CD4-positive, CD25-positive, alpha-beta regulatory T cell (primary cell): ENCODE measurements at regions not wholly inside any gene's neighbourhood (a gene's known extent, or its start where the extent isn't known, plus 50 kb on each side); places are given as distances from the start of the nearest gene placed in this dataset.

Source experiments
- ATAC-seq, 2 donors: fragments of 150-1000 bp; cut with Tn5 transposase; one replicate each; pipeline ENCODE4 v1.10.0; 2021; ENCODE audit warnings: low read depth in 2 of 2, moderate number of reproducible peaks in 2 of 2, moderate library complexity in 1 of 2
- DNase-seq, 3 donors: peaks; one replicate each; pipeline versions ENCODE4 v3.0.0 to v3.0.0-alpha.2; 2012 to 2022; ENCODE audit warnings: mixed read lengths in 1 of 3
- H3K27ac ChIP-seq: one replicate; pipeline ENCODE4 v1.7.0; 2013; ENCODE audit warnings: mild to moderate bottlenecking, low read length; ENCODE audit not compliant: insufficient read depth, poor library complexity, severe bottlenecking
- H3K27me3 ChIP-seq: one replicate; pipeline ENCODE4 v1.7.0; 2013; ENCODE audit warnings: low read length; ENCODE audit not compliant: control insufficient read depth, insufficient read depth
- H3K36me3 ChIP-seq: one replicate; pipeline ENCODE4 v1.7.0; 2013; ENCODE audit warnings: mild to moderate bottlenecking, low read length, moderate library complexity; ENCODE audit not compliant: control insufficient read depth, insufficient read depth
- H3K4me1 ChIP-seq: 2 replicates; pipeline ENCODE4 v1.7.0; 2013; ENCODE audit warnings: mild to moderate bottlenecking, low read length; ENCODE audit not compliant: insufficient read depth, control insufficient read depth, poor library complexity, severe bottlenecking
- H3K4me3 ChIP-seq: one replicate; pipeline ENCODE4 v1.7.0; 2013; ENCODE audit warnings: low read depth, mild to moderate bottlenecking, low read length, moderate library complexity
- H3K9me3 ChIP-seq, 2 experiments: 1 replicate in 1 of 2; 2 replicates in 1 of 2; pipeline ENCODE4 v1.7.0; 2013; ENCODE audit warnings: low read length in 2 of 2, mild to moderate bottlenecking in 1 of 2, moderate library complexity in 1 of 2; ENCODE audit not compliant: control insufficient read depth in 2 of 2
- H3K27ac Mint-ChIP-seq, 3 donors: one replicate each; pipeline ENCODE4 v1.8.0; 2020 to 2022; ENCODE audit warnings: mild to moderate bottlenecking in 3 of 3, mixed read lengths in 3 of 3, moderate library complexity in 2 of 3
- H3K27me3 Mint-ChIP-seq: one replicate; pipeline ENCODE4 v1.8.0; 2022; ENCODE audit warnings: mild to moderate bottlenecking, mixed read lengths
- H3K36me3 Mint-ChIP-seq: one replicate; pipeline ENCODE4 v1.8.0; 2020; ENCODE audit warnings: mixed read lengths
- H3K4me1 Mint-ChIP-seq, 4 donors: one replicate each; pipeline ENCODE4 v1.8.0; 2020 to 2022; ENCODE audit warnings: mixed read lengths in 4 of 4, mild to moderate bottlenecking in 1 of 4
- H3K4me3 Mint-ChIP-seq, 4 donors: one replicate each; pipeline ENCODE4 v1.8.0; 2020 to 2022; ENCODE audit warnings: mild to moderate bottlenecking in 4 of 4, mixed read lengths in 4 of 4, moderate library complexity in 3 of 4
- H3K9me3 Mint-ChIP-seq, 7 donors: one replicate each; pipeline ENCODE4 v1.8.0; 2020 to 2022; ENCODE audit warnings: mixed read lengths in 7 of 7, mild to moderate bottlenecking in 3 of 7, moderate library complexity in 2 of 7

GRCh38 chr7:130904792-130905191 is 170.8 kb upstream of the KLF14 start:
- H3K36me3 ChIP-seq: peaks cover 66% of the 10 kb centered on the region
- no peak for ATAC-seq
- peaks cover 26 to 85% (median 72%) of the 10 kb centered on the region in 4 donors for H3K4me1 Mint-ChIP-seq
- no peaks in the 10 kb centered on the region for H3K9me3 ChIP-seq
- peaks cover 77% of the 10 kb centered on the region for H3K4me1 ChIP-seq
- H3K4me3 Mint-ChIP-seq: peak overlapping the region in 3 of 4 donors; percentile 58 to 64 (median 63)
- H3K27ac Mint-ChIP-seq: peak overlapping the region; percentile 45 to 92 (median 92)
- peak overlapping the region; percentile 55 for H3K27ac ChIP-seq
- no peaks in the 10 kb centered on the region for H3K9me3 Mint-ChIP-seq
- peaks cover 4% of the 10 kb centered on the region for H3K27me3 Mint-ChIP-seq
- peak overlapping the region; percentile 2 for H3K4me3 ChIP-seq
- no peaks in the 10 kb centered on the region for H3K27me3 ChIP-seq
- no peak for DNase-seq
- peaks cover 37% of the 10 kb centered on the region for H3K36me3 Mint-ChIP-seq

- no peaks in the 10 kb centered on the region for H3K27me3 ChIP-seq
- DNase-seq: no peak
- Mint-ChIP-seq H3K36me3 (peaks cover 43% of the 10 kb centered on the region), H3K4me3 (peak overlapping the region in 2 of 4 donors; percentile 10 to 15), H3K4me1 (peaks cover 42 to 85% (median 74%) of the 10 kb centered on the region in 4 donors), H3K27me3 (peaks cover 8% of the 10 kb centered on the region), H3K27ac (no peak overlapping the region), H3K9me3 (no peaks in the 10 kb centered on the region)
- no peaks in the 10 kb centered on the region for H3K9me3 ChIP-seq
- peaks cover 57% of the 10 kb centered on the region for H3K36me3 ChIP-seq
- no peak overlapping the region for H3K4me3 ChIP-seq
- no peak overlapping the region for H3K27ac ChIP-seq
- H3K4me1 ChIP-seq: peaks cover 78% of the 10 kb centered on the region
- no peak for ATAC-seq
Observed at GRCh38 chr7:130906575-130906974, 172.6 kb upstream of the KLF14 start.

- no peaks in the 10 kb centered on the region for H3K27me3 ChIP-seq
- DNase-seq (no peak), ATAC-seq (no peak)
- peaks cover 46 to 86% (median 75%) of the 10 kb centered on the region in 4 donors for H3K4me1 Mint-ChIP-seq
- H3K27me3 Mint-ChIP-seq: peaks cover 8% of the 10 kb centered on the region
- peaks cover 78% of the 10 kb centered on the region for H3K4me1 ChIP-seq
- peaks cover 38% of the 10 kb centered on the region for H3K36me3 Mint-ChIP-seq
- H3K27ac Mint-ChIP-seq: peak overlapping the region; percentile 37 to 76 (median 68)
- H3K36me3 ChIP-seq: peaks cover 49% of the 10 kb centered on the region
- H3K4me3 Mint-ChIP-seq: peak overlapping the region in 1 of 4 donors; percentile 7
- H3K4me3 ChIP-seq: no peak overlapping the region
- no peaks in the 10 kb centered on the region for H3K9me3 Mint-ChIP-seq
- no peaks in the 10 kb centered on the region for H3K9me3 ChIP-seq
- H3K27ac ChIP-seq: no peak overlapping the region
Observed at GRCh38 chr7:130907439-130907838, 173.4 kb upstream of the KLF14 start.

- Histone ChIP-seq H3K27ac (peak overlapping the region; percentile 35), H3K9me3 (no peaks in the 10 kb centered on the region), H3K27me3 (no peaks in the 10 kb centered on the region), H3K36me3 (peaks cover 38% of the 10 kb centered on the region), H3K4me3 (no peak overlapping the region), H3K4me1 (peaks cover 84% of the 10 kb centered on the region)
- Mint-ChIP-seq H3K9me3 (no peaks in the 10 kb centered on the region), H3K4me1 (peaks cover 44 to 84% (median 74%) of the 10 kb centered on the region in 4 donors), H3K27ac (peak overlapping the region in 2 of 3 donors; percentile 68 to 88), H3K4me3 (peak overlapping the region in 2 of 4 donors; percentile 23 to 31), H3K36me3 (peaks cover 33% of the 10 kb centered on the region), H3K27me3 (peaks cover 14% of the 10 kb centered on the region)
- DNase-seq (peak in 1 of 3 donors; percentile 2), ATAC-seq (no peak)
Observed at GRCh38 chr7:130908345-130909160, 174.5 kb upstream of the KLF14 start.

- Mint-ChIP-seq H3K4me1 (peaks cover 41 to 84% (median 75%) of the 10 kb centered on the region in 4 donors), H3K4me3 (peak overlapping the region; percentile 23 to 96 (median 86)), H3K9me3 (no peaks in the 10 kb centered on the region), H3K27ac (peak overlapping the region; percentile 43 to 85 (median 68)), H3K36me3 (peaks cover 29% of the 10 kb centered on the region), H3K27me3 (peaks cover 13% of the 10 kb centered on the region)
- Histone ChIP-seq H3K4me1 (peaks cover 84% of the 10 kb centered on the region), H3K36me3 (peaks cover 33% of the 10 kb centered on the region), H3K27ac (peak overlapping the region; percentile 95), H3K4me3 (peak overlapping the region; percentile 62), H3K9me3 (no peaks in the 10 kb centered on the region), H3K27me3 (no peaks in the 10 kb centered on the region)
- DNase-seq (no peak), ATAC-seq (no peak)
Observed at GRCh38 chr7:130909161-130909836, 175.3 kb upstream of the KLF14 start.

GRCh38 chr7:130909881-130910672 is 176.1 kb upstream of the KLF14 start:
- peak overlapping the region; percentile 43 to 95 (median 85) for H3K27ac Mint-ChIP-seq
- no peak for DNase-seq
- Histone ChIP-seq H3K27ac (peak overlapping the region; percentile 95), H3K9me3 (no peaks in the 10 kb centered on the region), H3K36me3 (peaks cover 29% of the 10 kb centered on the region), H3K27me3 (no peaks in the 10 kb centered on the region), H3K4me1 (peaks cover 84% of the 10 kb centered on the region), H3K4me3 (peak overlapping the region; percentile 62)
- H3K9me3 Mint-ChIP-seq: no peaks in the 10 kb centered on the region
- peaks cover 40 to 85% (median 75%) of the 10 kb centered on the region in 4 donors for H3K4me1 Mint-ChIP-seq
- no peak for ATAC-seq
- H3K27me3 Mint-ChIP-seq: peaks cover 11% of the 10 kb centered on the region
- peaks cover 27% of the 10 kb centered on the region for H3K36me3 Mint-ChIP-seq
- peak overlapping the region; percentile 23 to 96 (median 94) for H3K4me3 Mint-ChIP-seq
